A204.1 (cell line): ENCODE measurements at regions not wholly inside any gene's neighbourhood (a gene's known extent, or its start where the extent isn't known, plus 50 kb on each side); places are given as distances from the start of the nearest gene placed in this dataset.
"Not testable (repeated sequence)": the region's sequence is repeated elsewhere in the genome, so short reads cannot be mapped to it uniquely, and the experiment has no call there.

ENCODE experiments used
- FAIRE-seq: peaks from 2 replicates; lab custom pipeline; 2012; peaks lifted over from hg19 to GRCh38; lab: Jason Lieb, UNC

GRCh38 chr2:59874361-59874760, 679.1 kb downstream of the BCL11A start:
- no peak for FAIRE-seq

- no peak for FAIRE-seq
These were observed 681.6 kb downstream of the BCL11A start for GRCh38 chr2:59871830-59872229.

GRCh38 chr2:59868981-59869380, 684.5 kb downstream of the BCL11A start:
- no peak for FAIRE-seq

GRCh38 chr2:59866436-59866835, 687.0 kb downstream of the BCL11A start:
- no peak for FAIRE-seq

- FAIRE-seq = no peak
These were observed 694.9 kb downstream of the BCL11A start for GRCh38 chr2:59858540-59858939.

- FAIRE-seq = no peak
These were observed 696.3 kb downstream of the BCL11A start for GRCh38 chr2:59857109-59857508.

GRCh38 chr2:59856391-59856790, 697.1 kb downstream of the BCL11A start:
- no peak for FAIRE-seq

GRCh38 chr2:59853032-59853431, 700.4 kb downstream of the BCL11A start:
- FAIRE-seq = no peak

- FAIRE-seq = no peak
These were observed 701.5 kb downstream of the BCL11A start for GRCh38 chr2:59851836-59852475.

- FAIRE-seq = no peak
These were observed 702.9 kb downstream of the BCL11A start for GRCh38 chr2:59850554-59850953.

GRCh38 chr2:59833941-59834340, 719.5 kb downstream of the BCL11A start:
- FAIRE-seq = no peak

GRCh38 chr2:59830601-59831000, 722.9 kb downstream of the BCL11A start:
- FAIRE-seq = no peak

GRCh38 chr2:59827677-59828076, 725.8 kb downstream of the BCL11A start:
- FAIRE-seq = no peak

- FAIRE-seq = no peak
These were observed 727.3 kb downstream of the BCL11A start for GRCh38 chr2:59826177-59826576.

- FAIRE-seq = no peak
These were observed 729.1 kb downstream of the BCL11A start for GRCh38 chr2:59824314-59824713.

- no peak for FAIRE-seq
These were observed 737.4 kb downstream of the BCL11A start for GRCh38 chr2:59816075-59816474.

- not testable (repeated sequence) for FAIRE-seq
These were observed 743.2 kb downstream of the BCL11A start for GRCh38 chr2:59810283-59810682.

- FAIRE-seq = no peak
These were observed 747.0 kb downstream of the BCL11A start for GRCh38 chr2:59806486-59806885.

- no peak for FAIRE-seq
These were observed 748.7 kb downstream of the BCL11A start for GRCh38 chr2:59804732-59805131.

- no peak for FAIRE-seq
These were observed 749.9 kb downstream of the BCL11A start for GRCh38 chr2:59803586-59803985.

GRCh38 chr2:59798687-59799232, 754.7 kb downstream of the BCL11A start:
- no peak for FAIRE-seq

GRCh38 chr2:59791004-59791618, 762.3 kb downstream of the BCL11A start:
- no peak for FAIRE-seq

GRCh38 chr2:59790186-59791003, 763.1 kb downstream of the BCL11A start:
- FAIRE-seq = no peak
